Calu3 (cell line): ENCODE measurements at regions not wholly inside any gene's neighbourhood (a gene's known extent, or its start where the extent isn't known, plus 50 kb on each side); places are given as distances from the start of the nearest gene placed in this dataset.

Source experiments
- BruUV-seq: library from RNA; stranded (reverse); fragments of 400-500 nt; replicated peaks from 2 replicates; lab custom pipeline; 2021; lab: Mats Ljungman, UMichigan
- CTCF ChIA-PET: fragments of 300-600 bp; sonication (Branson Sonifier 250); formaldehyde crosslinking; loops from one replicate; lab custom pipeline; 2022; ENCODE audit warnings: antibody characterized with exemption; lab: Charles Lee
- DNase-seq: peaks from one replicate; pipeline ENCODE4 v3.0.0; 2022
- H3K27ac Mint-ChIP-seq: one replicate; pipeline ENCODE4 v1.8.0; 2022; ENCODE audit warnings: mixed read lengths; ENCODE audit not compliant: unreplicated experiment
- H3K27me3 Mint-ChIP-seq: one replicate; pipeline ENCODE4 v1.8.0; 2022; ENCODE audit warnings: mixed read lengths; ENCODE audit not compliant: unreplicated experiment
- H3K36me3 Mint-ChIP-seq: one replicate; pipeline ENCODE4 v1.8.0; 2022; ENCODE audit warnings: mild to moderate bottlenecking, moderate library complexity, mixed read lengths; ENCODE audit not compliant: insufficient read depth, unreplicated experiment
- H3K4me1 Mint-ChIP-seq: one replicate; pipeline ENCODE4 v1.8.0; 2022; ENCODE audit warnings: mild to moderate bottlenecking, low read depth, mixed read lengths; ENCODE audit not compliant: unreplicated experiment
- H3K4me3 Mint-ChIP-seq: one replicate; pipeline ENCODE4 v1.8.0; 2022; ENCODE audit warnings: mild to moderate bottlenecking, low read depth, moderate library complexity, mixed read lengths; ENCODE audit not compliant: unreplicated experiment
- H3K9me3 Mint-ChIP-seq: one replicate; pipeline ENCODE4 v1.8.0; 2022; ENCODE audit warnings: low read depth, mixed read lengths; ENCODE audit not compliant: unreplicated experiment
- CTCF ChIP-seq: fragments of 200-600 bp; IDR thresholded peaks from one replicate; pipeline ENCODE4 v1.8.0; 2022; ENCODE audit warnings: antibody characterized with exemption; ENCODE audit not compliant: unreplicated experiment
- intact Hi-C: fragments of 100-400 bp; cut with micrococcal nuclease; formaldehyde crosslinking; loops from one replicate; pipeline ENCODE4 v1.10.0; 2022; ENCODE audit not compliant: unreplicated experiment

- Mint-ChIP-seq H3K9me3 (peaks cover 8% of the 10 kb centered on the region), H3K27ac (no peak overlapping the region), H3K4me1 (no peaks in the 10 kb centered on the region), H3K36me3 (no peaks in the 10 kb centered on the region), H3K4me3 (no peak overlapping the region), H3K27me3 (no peaks in the 10 kb centered on the region)
- no peak for DNase-seq
- intact Hi-C loops: loop anchor here (1.0 kb wide), 1 partner anchor 13 kb away; no protein-coding TSS in a partner anchor
- TF ChIP-seq CTCF: no peak
- CTCF ChIA-PET: no interaction called here
- no TSS peak for BruUV-seq
These were observed 1918.4 kb downstream of the MAT2B start for GRCh38 chr5:165423697-165424299.

GRCh38 chr5:165425594-165425993, 1920.2 kb downstream of the MAT2B start:
- Mint-ChIP-seq H3K4me1 (no peaks in the 10 kb centered on the region), H3K9me3 (peaks cover 10% of the 10 kb centered on the region), H3K27me3 (no peaks in the 10 kb centered on the region), H3K36me3 (no peaks in the 10 kb centered on the region), H3K27ac (no peak overlapping the region), H3K4me3 (no peak overlapping the region)
- intact Hi-C loops: no loop called here
- DNase-seq: no peak
- no peak for TF ChIP-seq CTCF
- CTCF ChIA-PET: interaction anchor here (0.6 kb wide), 1 partner anchor 292 kb away, joined by 4 read pairs; no protein-coding TSS in a partner anchor
- no TSS peak for BruUV-seq

- CTCF ChIA-PET: no interaction called here
- no peak overlapping the region for H3K4me3 Mint-ChIP-seq
These were observed 1943.3 kb downstream of the MAT2B start for GRCh38 chr5:165448753-165449152.

GRCh38 chr5:165457859-165458481, 1952.6 kb downstream of the MAT2B start:
- Mint-ChIP-seq H3K4me3 (no peak overlapping the region), H3K27ac (no peak overlapping the region), H3K36me3 (no peaks in the 10 kb centered on the region), H3K27me3 (no peaks in the 10 kb centered on the region), H3K9me3 (peaks cover 4% of the 10 kb centered on the region), H3K4me1 (peaks cover 8% of the 10 kb centered on the region)
- no TSS peak for BruUV-seq
- no peak for TF ChIP-seq CTCF
- peak; percentile 42 for DNase-seq
- CTCF ChIA-PET: interaction anchor here (1.4 kb wide), 1 partner anchor 230 kb away, joined by 5 read pairs; no protein-coding TSS in a partner anchor
- intact Hi-C loops: loop anchor here (2.0 kb wide), 1 partner anchor 231 kb away; no protein-coding TSS in a partner anchor

More at GRCh38 chr5:165448753-165449152, 1943.3 kb downstream of the MAT2B start:
- no peak overlapping the region for H3K27ac Mint-ChIP-seq
- no peaks in the 10 kb centered on the region for H3K36me3 Mint-ChIP-seq
- intact Hi-C loops: no loop called here
- H3K9me3 Mint-ChIP-seq: peaks cover 13% of the 10 kb centered on the region
- no peak for TF ChIP-seq CTCF
- peaks cover 8% of the 10 kb centered on the region for H3K4me1 Mint-ChIP-seq
- H3K27me3 Mint-ChIP-seq: no peaks in the 10 kb centered on the region
- no peak for DNase-seq
- no TSS peak for BruUV-seq
